H1 (cell line): ENCODE measurements at regions not wholly inside any gene's neighbourhood (a gene's known extent, or its start where the extent isn't known, plus 50 kb on each side); places are given as distances from the start of the nearest gene placed in this dataset.

ENCODE experiments used
- CTCF ChIA-PET: fragments of 300-600 bp; sonication (Branson Sonifier 250); formaldehyde crosslinking; loops from one replicate; lab custom pipeline; 2021; ENCODE audit not compliant: partially characterized antibody; lab: Charles Lee
- POLR2A ChIA-PET: fragments of 300-600 bp; sonication (Branson Sonifier 250); formaldehyde crosslinking; loops from one replicate; lab custom pipeline; 2021; ENCODE audit warnings: inconsistent platforms; ENCODE audit not compliant: partially characterized antibody; lab: Charles Lee
- DNase-seq, 2 experiments: peaks; one replicate each; pipeline versions ENCODE4 v3.0.0 to v3.0.0-alpha.2; 2010 to 2022; ENCODE audit warnings: low spot score in 2 of 2, low read depth in 1 of 2, mixed read lengths in 1 of 2
- FAIRE-seq: peaks from 2 replicates; lab custom pipeline; 2011; peaks lifted over from hg19 to GRCh38; lab: Jason Lieb, UNC
- H2AFZ ChIP-seq: 2 replicates; pipeline ENCODE4 v1.8.1; 2012; ENCODE audit warnings: low read length, inconsistent platforms
- H2AK5ac ChIP-seq: 2 replicates; pipeline ENCODE4 v1.6.1; 2013; ENCODE audit warnings: low read depth, low read length
- H2BK120ac ChIP-seq: replicated peaks from 2 replicates; pipeline ENCODE3; 2013; ENCODE audit warnings: low read depth, low read length, inconsistent platforms
- H2BK12ac ChIP-seq: 2 replicates; pipeline ENCODE4 v1.6.1; 2013; ENCODE audit warnings: low read depth, low read length
- H2BK15ac ChIP-seq: 2 replicates; pipeline ENCODE4 v1.6.1; 2013; ENCODE audit warnings: low read length
- H2BK20ac ChIP-seq: 2 replicates; pipeline ENCODE4 v1.6.1; 2013; ENCODE audit warnings: low read length
- H2BK5ac ChIP-seq: 2 replicates; pipeline ENCODE4 v1.6.1; 2013; ENCODE audit warnings: low read depth, low read length
- H3K14ac ChIP-seq: 2 replicates; pipeline ENCODE4 v1.6.1; 2013; ENCODE audit warnings: inconsistent platforms; ENCODE audit not compliant: insufficient read length
- H3K18ac ChIP-seq: 2 replicates; pipeline ENCODE4 v1.6.1; 2013; ENCODE audit warnings: low read length; ENCODE audit errors: extremely low read depth
- H3K23ac ChIP-seq: 2 replicates; pipeline ENCODE4 v1.6.1; 2013; ENCODE audit warnings: inconsistent platforms; ENCODE audit not compliant: insufficient read length
- H3K23me2 ChIP-seq: 2 replicates; pipeline ENCODE4 v1.6.1; 2013; ENCODE audit warnings: low read depth, low read length
- H3K27ac ChIP-seq: 2 replicates; pipeline ENCODE4 v1.6.1; 2011; ENCODE audit warnings: low read depth, low read length, inconsistent platforms
- H3K27me3 ChIP-seq, 4 experiments: replicated peaks in 1 of 4; 1 replicate in 1 of 4; 2 replicates in 3 of 4; pipeline versions ENCODE4 v1.6.1 to v1.8.1; 2011 to 2013; ENCODE audit warnings: low read length in 3 of 4, mild to moderate bottlenecking in 3 of 4, inconsistent platforms in 2 of 4, mixed read lengths in 2 of 4, moderate library complexity in 1 of 4; ENCODE audit not compliant: control insufficient read depth in 3 of 4, insufficient read depth in 3 of 4; ENCODE audit errors: extremely low read depth in 1 of 4
- H3K36me3 ChIP-seq, 4 experiments: 2 replicates each; pipeline versions ENCODE4 v1.6.1 to v1.8.1; 2011 to 2013; ENCODE audit warnings: mild to moderate bottlenecking in 4 of 4, low read length in 3 of 4, moderate library complexity in 2 of 4, control low read depth in 1 of 4, inconsistent platforms in 1 of 4; ENCODE audit not compliant: insufficient read depth in 4 of 4, control insufficient read depth in 2 of 4
- H3K4ac ChIP-seq: replicated peaks from 2 replicates; pipeline ENCODE3; 2013; ENCODE audit warnings: low read length, low read depth, mixed read lengths, inconsistent platforms; ENCODE audit not compliant: insufficient read length
- H3K4me1 ChIP-seq, 4 experiments: replicated peaks in 1 of 4; 1 replicate in 1 of 4; 2 replicates in 3 of 4; pipeline versions ENCODE4 v1.6.1 to v1.8.1; 2011 to 2013; ENCODE audit warnings: low read length in 3 of 4, inconsistent platforms in 2 of 4, mixed read lengths in 1 of 4; ENCODE audit not compliant: insufficient read depth in 4 of 4, control insufficient read depth in 3 of 4
- H3K4me2 ChIP-seq, 2 experiments: 2 replicates each; pipeline versions ENCODE4 v1.6.1 to v1.8.1; 2011 to 2013; ENCODE audit warnings: low read depth in 2 of 2, low read length in 2 of 2, control low read depth in 1 of 2, inconsistent platforms in 1 of 2, mild to moderate bottlenecking in 1 of 2; ENCODE audit not compliant: insufficient read depth in 1 of 2
- H3K4me3 ChIP-seq, 4 experiments: fragments of 200-600, 300-600 bp in 1 of 4; sonication (generic), shearing (Covaris generic), sonication (Bioruptor Twin) in 1 of 4; 2 replicates each; pipeline versions ENCODE4 v1.5.1 to v1.8.1; 2011 to 2016; ENCODE audit warnings: low read length in 4 of 4, low read depth in 3 of 4, control low read depth in 2 of 4, inconsistent platforms in 2 of 4, mild to moderate bottlenecking in 2 of 4, mixed read lengths in 1 of 4, moderate library complexity in 1 of 4; ENCODE audit not compliant: insufficient read depth in 2 of 4; ENCODE audit errors: extremely low read depth in 1 of 4
- H3K56ac ChIP-seq: replicated peaks from 2 replicates; pipeline ENCODE3; 2013; ENCODE audit warnings: low read depth, mild to moderate bottlenecking, mixed read lengths, low read length, inconsistent platforms; ENCODE audit not compliant: insufficient read length
- H3K79me1 ChIP-seq: 2 replicates; pipeline ENCODE4 v1.6.1; 2013; ENCODE audit warnings: low read depth, low read length, control low read depth
- H3K79me2 ChIP-seq, 2 experiments: 2 replicates each; pipeline versions ENCODE4 v1.6.1 to v1.8.1; 2012 to 2013; ENCODE audit warnings: low read length in 2 of 2, mild to moderate bottlenecking in 2 of 2, inconsistent platforms in 1 of 2; ENCODE audit not compliant: insufficient read depth in 2 of 2, control insufficient read depth in 1 of 2
- H3K9ac ChIP-seq, 4 experiments: replicated peaks in 1 of 4; 1 replicate in 1 of 4; 2 replicates in 3 of 4; pipeline versions ENCODE4 v1.6.1 to v1.8.1; 2011 to 2013; ENCODE audit warnings: low read depth in 3 of 4, low read length in 3 of 4, control low read depth in 2 of 4, mild to moderate bottlenecking in 2 of 4, moderate library complexity in 2 of 4, inconsistent platforms in 1 of 4; ENCODE audit errors: extremely low read depth in 1 of 4
- H3K9me3 ChIP-seq, 2 experiments: 2 replicates each; pipeline versions ENCODE4 v1.6.1 to v1.8.1; 2012 to 2013; ENCODE audit warnings: mild to moderate bottlenecking in 2 of 2, moderate library complexity in 2 of 2, control low read depth in 1 of 2, inconsistent platforms in 1 of 2, low read depth in 1 of 2, low read length in 1 of 2, mixed read lengths in 1 of 2; ENCODE audit not compliant: insufficient read depth in 2 of 2
- H4K20me1 ChIP-seq, 2 experiments: replicated peaks in 1 of 2; 2 replicates each; pipeline versions ENCODE3 to v1.8.1; 2011 to 2013; ENCODE audit warnings: inconsistent platforms in 2 of 2, low read length in 2 of 2, mild to moderate bottlenecking in 1 of 2; ENCODE audit not compliant: insufficient read depth in 2 of 2, control insufficient read depth in 1 of 2
- H4K5ac ChIP-seq: 2 replicates; pipeline ENCODE4 v1.6.1; 2013; ENCODE audit warnings: low read length, low read depth, mixed read lengths, inconsistent platforms; ENCODE audit not compliant: insufficient read length
- H4K8ac ChIP-seq: 2 replicates; pipeline ENCODE4 v1.8.0; 2013; ENCODE audit warnings: mild to moderate bottlenecking, moderate library complexity, low read length, inconsistent platforms; ENCODE audit not compliant: insufficient read depth; ENCODE audit errors: extremely low read depth
- H4K91ac ChIP-seq: replicated peaks from 2 replicates; pipeline ENCODE3; 2013; ENCODE audit warnings: low read length, mixed read lengths, inconsistent platforms; ENCODE audit not compliant: insufficient read length
- CTCF ChIP-seq, 3 experiments: IDR thresholded peaks; 1 replicate in 2 of 3; 2 replicates in 1 of 3; pipeline versions ENCODE4 v1.5.1 to v1.6.1; 2011; ENCODE audit warnings: low read length in 3 of 3, mild to moderate bottlenecking in 3 of 3, inconsistent platforms in 2 of 3, low read depth in 1 of 3, moderate library complexity in 1 of 3; ENCODE audit not compliant: insufficient read depth in 1 of 3; ENCODE audit errors: control extremely low read depth in 1 of 3
- GABPA ChIP-seq: IDR thresholded peaks from 2 replicates; pipeline ENCODE4 v1.6.1; 2011; ENCODE audit warnings: mild to moderate bottlenecking, low read length, moderate library complexity, borderline replicate concordance; ENCODE audit not compliant: insufficient read depth
- NRF1 ChIP-seq: IDR thresholded peaks from 2 replicates; pipeline ENCODE4 v1.6.1; 2011; ENCODE audit warnings: mild to moderate bottlenecking, low read depth, low read length, improper control_type of control experiment
- POU5F1 ChIP-seq: IDR thresholded peaks from 2 replicates; pipeline ENCODE4 v1.6.1; 2011; ENCODE audit warnings: low read depth, mild to moderate bottlenecking, low read length, moderate library complexity
- RAD21 ChIP-seq, 2 experiments: IDR thresholded peaks in 1 of 2; conservative IDR thresholded peaks in 1 of 2; 2 replicates each; pipeline ENCODE4 v1.6.1; 2011; ENCODE audit warnings: low read depth in 2 of 2, low read length in 2 of 2, improper control_type of control experiment in 1 of 2, inconsistent platforms in 1 of 2, mild to moderate bottlenecking in 1 of 2, moderate library complexity in 1 of 2
- SP4 ChIP-seq: IDR thresholded peaks from 2 replicates; pipeline ENCODE4 v1.6.1; 2012; ENCODE audit warnings: low read length, inconsistent platforms
- WGBS, 2 experiments: shearing (Covaris generic) in 1 of 2; methylation state at CpG; one replicate each; pipeline versions ENCODE4 v1.1.6 to v1.1.7; 2013 to 2015; ENCODE audit warnings: low lambda C conversion rate in 2 of 2, mixed read lengths in 2 of 2, inconsistent platforms in 1 of 2, low coverage in 1 of 2, missing lambda C conversion rate in 1 of 2; ENCODE audit not compliant: insufficient replicate concordance in 2 of 2, insufficient coverage in 1 of 2, insufficient read length in 1 of 2; ENCODE audit errors: extremely low coverage in 1 of 2, missing lambda C conversion rate in 1 of 2; 5-methylcytosine and 5-hydroxymethylcytosine counted together

- ChIA-PET POLR2A (no interaction called here), CTCF (interaction anchor here (0.6 to 6.3 kb wide), 22 partner anchors 9 to 538 kb away, joined by 3 to 56 read pairs (median 5); no protein-coding TSS in a partner anchor)
- H2BK5ac ChIP-seq, result no peak overlapping the region
- no peaks in the 10 kb centered on the region for H3K79me2 ChIP-seq
- H3K9ac ChIP-seq, result no peak overlapping the region
- H3K4me3 ChIP-seq, result no peak overlapping the region
- H2BK15ac ChIP-seq, result no peak overlapping the region
- no peaks in the 10 kb centered on the region for H3K23me2 ChIP-seq
- H3K4me1 ChIP-seq, result peaks cover 0 to 2% (median 0%) of the 10 kb centered on the region in 4 experiments; a peak in 1 of 7 replicates
- H3K4ac ChIP-seq, result no peak overlapping the region
- H2BK120ac ChIP-seq, result no peak overlapping the region
- no peaks in the 10 kb centered on the region for H3K36me3 ChIP-seq
- H3K14ac ChIP-seq, result no peak overlapping the region
- no peaks in the 10 kb centered on the region for H4K20me1 ChIP-seq
- H2AFZ ChIP-seq, result no peak overlapping the region
- FAIRE-seq (no peak), DNase-seq (peak in 1 of 2 experiments; percentile 69)
- no peak overlapping the region for H3K56ac ChIP-seq
- H4K8ac ChIP-seq, result no peak overlapping the region
- H3K9me3 ChIP-seq, result peaks cover 0 to 9% of the 10 kb centered on the region in 2 experiments; a peak in 1 of 4 replicates
- no peak overlapping the region for H4K91ac ChIP-seq
- no peak overlapping the region for H2AK5ac ChIP-seq
- no peak overlapping the region for H3K23ac ChIP-seq
- TF ChIP-seq NRF1 (no peak), RAD21 (IDR thresholded peaks at IDR 0.05 in 1 of 2, conservative IDR thresholded peaks at IDR 0.05 in 1 of 2; ENCODE audit: low read depth in 2 of 2, low read length in 2 of 2) (peak; percentile 56 to 73), CTCF (IDR thresholded peaks at IDR 0.05; ENCODE audit: control extremely low read depth in 1 of 3, insufficient read depth in 1 of 3, low read depth in 1 of 3, low read length in 3 of 3) (peak in 2 of 3 experiments; percentile 72 to 75; a peak in 3 of 4 replicates), POU5F1 (no peak), SP4 (no peak), GABPA (peak; percentile 70; the same call in 1 of the 2 replicates)
- no peaks in the 10 kb centered on the region; a peak in 1 of 7 replicates for H3K27me3 ChIP-seq
- H3K4me2 ChIP-seq, result no peak overlapping the region
- 0 out of 2 replicates have a peak overlapping the region, but pooled peaks have one; percentile 18 for H2BK20ac ChIP-seq
- 0 out of 2 replicates have a peak overlapping the region, but pooled peaks have one; percentile 27 for H2BK12ac ChIP-seq
- no peak overlapping the region; the same call in 1 of the 2 replicates for H3K18ac ChIP-seq
- 72% methylated on average over 7 of the region's 8 CpGs; no CpG with 5 or more reads in 1 of the 2 experiments for WGBS, 2 experiments
- H3K79me1 ChIP-seq, result no peaks in the 10 kb centered on the region
- H3K27ac ChIP-seq, result no peak overlapping the region
- no peak overlapping the region for H4K5ac ChIP-seq
These were observed 193.7 kb downstream of the OLFM1 start for GRCh38 chr9:135281151-135281550.
